Keratinocyte (primary cell): ENCODE measurements at regions not wholly inside any gene's neighbourhood (a gene's known extent, or its start where the extent isn't known, plus 50 kb on each side); places are given as distances from the start of the nearest gene placed in this dataset.

ENCODE experiments used
- DNase-seq: peaks from one replicate; pipeline ENCODE4 v3.0.0-alpha.2; 2011; ENCODE audit warnings: low read depth, missing footprints, low spot score
- FAIRE-seq: peaks from 2 replicates; lab custom pipeline; 2011; peaks lifted over from hg19 to GRCh38; lab: Jason Lieb, UNC
- H2AFZ ChIP-seq: 2 replicates; pipeline ENCODE4 v1.6.0; 2012; ENCODE audit warnings: low read length, control low read depth, inconsistent platforms; ENCODE audit not compliant: control insufficient read depth
- H3K27ac ChIP-seq: 2 replicates; pipeline ENCODE4 v1.5.1; 2011; ENCODE audit warnings: low read length; ENCODE audit not compliant: control insufficient read depth, insufficient read depth
- H3K27me3 ChIP-seq: 3 replicates; pipeline ENCODE4 v1.6.0; 2011; ENCODE audit warnings: low read length; ENCODE audit not compliant: control insufficient read depth, insufficient read depth; ENCODE audit errors: extremely low read depth
- H3K36me3 ChIP-seq, 2 experiments: 2 replicates in 1 of 2; 3 replicates in 1 of 2; pipeline ENCODE4 v1.5.1; 2011; ENCODE audit warnings: low read length in 2 of 2, mild to moderate bottlenecking in 1 of 2; ENCODE audit not compliant: control insufficient read depth in 2 of 2, insufficient read depth in 2 of 2; ENCODE audit errors: extremely low read depth in 1 of 2
- H3K4me1 ChIP-seq: 3 replicates; pipeline ENCODE4 v1.5.1; 2011; ENCODE audit warnings: low read length; ENCODE audit not compliant: control insufficient read depth, insufficient read depth; ENCODE audit errors: extremely low read depth
- H3K4me2 ChIP-seq: 3 replicates; pipeline ENCODE4 v1.6.0; 2011; ENCODE audit warnings: low read depth, low read length; ENCODE audit not compliant: control insufficient read depth, insufficient read depth; ENCODE audit errors: extremely low read depth
- H3K4me3 ChIP-seq, 3 experiments: fragments of 200-600 bp in 1 of 3; sonication (generic) in 1 of 3; 2 replicates in 2 of 3; 3 replicates in 1 of 3; pipeline ENCODE4 v1.5.1; 2011 to 2016; ENCODE audit warnings: low read length in 3 of 3, mild to moderate bottlenecking in 3 of 3, control low read depth in 2 of 3, inconsistent platforms in 1 of 3, low read depth in 1 of 3, mixed read lengths in 1 of 3, mixed run types in 1 of 3, moderate library complexity in 1 of 3; ENCODE audit not compliant: control insufficient read depth in 2 of 3, insufficient read depth in 2 of 3; ENCODE audit errors: extremely low read depth in 1 of 3
- H3K79me2 ChIP-seq: 2 replicates; pipeline ENCODE4 v1.6.0; 2012; ENCODE audit warnings: low read length; ENCODE audit not compliant: control insufficient read depth, insufficient read depth
- H3K9ac ChIP-seq: 3 replicates; pipeline ENCODE4 v1.6.0; 2011; ENCODE audit warnings: low read length; ENCODE audit not compliant: control insufficient read depth, insufficient read depth; ENCODE audit errors: extremely low read depth
- H3K9me1 ChIP-seq: 3 replicates; pipeline ENCODE4 v1.6.0; 2011; ENCODE audit warnings: low read length; ENCODE audit not compliant: control insufficient read depth, insufficient read depth; ENCODE audit errors: extremely low read depth
- H3K9me3 ChIP-seq: 2 replicates; pipeline ENCODE4 v1.5.1; 2012; ENCODE audit warnings: low read depth, low read length; ENCODE audit not compliant: control insufficient read depth
- H4K20me1 ChIP-seq: 3 replicates; pipeline ENCODE4 v1.6.0; 2011; ENCODE audit warnings: low read length; ENCODE audit not compliant: control insufficient read depth, insufficient read depth; ENCODE audit errors: extremely low read depth
- EZH2 ChIP-seq: IDR thresholded peaks from one replicate; pipeline ENCODE4 v1.6.1; 2012; ENCODE audit warnings: inconsistent platforms, mild to moderate bottlenecking, low read length, moderate library complexity
- dilution Hi-C: fragments of 300-500 bp; cut with MboI; formaldehyde crosslinking; loops from one replicate; pipeline ENCODE4 v1.7.0; 2020; ENCODE audit warnings: low sequenced_read_pairs; ENCODE audit not compliant: extremely low pct_ligation_motif_present
- TF ChIP-seq, protein P1 (sequence below), 3 experiments: IDR thresholded peaks in 1 of 3; conservative IDR thresholded peaks in 1 of 3; optimal IDR thresholded peaks in 1 of 3; 2 replicates in 2 of 3; 3 replicates in 1 of 3; pipeline versions ENCODE3 to v1.5.1; 2011; ENCODE audit warnings: low read length in 3 of 3, mild to moderate bottlenecking in 3 of 3, moderate library complexity in 2 of 3, control low read depth in 1 of 3, inconsistent platforms in 1 of 3; ENCODE audit not compliant: insufficient read depth in 2 of 3; ENCODE audit errors: extremely low read depth in 1 of 3

DNA sequence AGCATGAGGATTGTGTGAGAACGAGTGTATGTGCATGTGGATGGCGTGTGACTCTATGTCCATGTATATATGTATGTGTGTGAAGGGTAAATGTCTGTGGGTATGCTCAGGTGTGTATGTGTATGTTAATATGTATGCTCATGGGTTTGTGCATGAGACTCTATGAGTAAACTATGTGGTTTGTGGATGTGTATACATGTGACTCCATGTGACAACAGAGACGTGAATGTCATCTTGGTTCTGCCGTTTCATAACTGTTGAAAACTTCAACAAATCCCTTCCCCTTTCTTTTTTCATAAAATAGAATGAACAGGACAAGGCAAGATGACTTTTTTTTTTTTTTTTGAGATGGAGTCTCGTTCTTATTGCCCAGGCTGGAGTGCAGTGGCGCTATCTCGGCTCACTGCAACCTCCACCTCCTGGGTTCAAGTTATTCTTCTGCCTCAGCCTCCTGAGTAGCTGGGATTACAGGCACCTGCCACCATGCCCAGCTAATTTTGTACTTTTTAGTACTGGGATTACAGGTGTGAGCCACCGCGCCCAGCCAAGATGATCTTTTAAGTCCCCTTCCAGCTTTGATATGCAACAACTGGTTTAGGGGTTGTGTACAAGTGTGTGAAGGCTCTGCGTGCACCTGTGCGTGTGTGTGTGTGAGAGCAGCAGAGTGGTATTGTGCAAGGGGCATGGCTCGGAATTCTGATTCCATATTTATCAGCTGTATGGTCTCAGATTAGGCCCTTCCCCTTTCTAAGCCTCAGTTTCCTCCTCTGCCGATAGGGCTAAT lies 106.3 kb downstream of the EBNA1BP2 start:
- H3K27ac ChIP-seq = no peak overlapping the region
- DNase-seq = no peak
- no peaks in the 10 kb centered on the region for H3K9me1 ChIP-seq
- H2AFZ ChIP-seq = no peak overlapping the region
- no peak overlapping the region for H3K4me3 ChIP-seq
- peak; percentile 59 for FAIRE-seq
- no peaks in the 10 kb centered on the region for H3K27me3 ChIP-seq
- peaks cover 18% of the 10 kb centered on the region for H3K4me1 ChIP-seq
- no peak for TF ChIP-seq EZH2
- TF ChIP-seq, protein P1, sequence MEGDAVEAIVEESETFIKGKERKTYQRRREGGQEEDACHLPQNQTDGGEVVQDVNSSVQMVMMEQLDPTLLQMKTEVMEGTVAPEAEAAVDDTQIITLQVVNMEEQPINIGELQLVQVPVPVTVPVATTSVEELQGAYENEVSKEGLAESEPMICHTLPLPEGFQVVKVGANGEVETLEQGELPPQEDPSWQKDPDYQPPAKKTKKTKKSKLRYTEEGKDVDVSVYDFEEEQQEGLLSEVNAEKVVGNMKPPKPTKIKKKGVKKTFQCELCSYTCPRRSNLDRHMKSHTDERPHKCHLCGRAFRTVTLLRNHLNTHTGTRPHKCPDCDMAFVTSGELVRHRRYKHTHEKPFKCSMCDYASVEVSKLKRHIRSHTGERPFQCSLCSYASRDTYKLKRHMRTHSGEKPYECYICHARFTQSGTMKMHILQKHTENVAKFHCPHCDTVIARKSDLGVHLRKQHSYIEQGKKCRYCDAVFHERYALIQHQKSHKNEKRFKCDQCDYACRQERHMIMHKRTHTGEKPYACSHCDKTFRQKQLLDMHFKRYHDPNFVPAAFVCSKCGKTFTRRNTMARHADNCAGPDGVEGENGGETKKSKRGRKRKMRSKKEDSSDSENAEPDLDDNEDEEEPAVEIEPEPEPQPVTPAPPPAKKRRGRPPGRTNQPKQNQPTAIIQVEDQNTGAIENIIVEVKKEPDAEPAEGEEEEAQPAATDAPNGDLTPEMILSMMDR (optimal IDR thresholded peaks at IDR 0.05 in 1 of 3, IDR thresholded peaks at IDR 0.05 in 1 of 3, conservative IDR thresholded peaks at IDR 0.05 in 1 of 3; ENCODE audit: extremely low read depth in 1 of 3, insufficient read depth in 2 of 3, low read length in 3 of 3) = no peak
- H3K4me2 ChIP-seq = peak overlapping the region; percentile 13
- no peaks in the 10 kb centered on the region for H3K79me2 ChIP-seq
- no peaks in the 10 kb centered on the region for H3K9me3 ChIP-seq
- dilution Hi-C loops = no loop called here
- no peak overlapping the region for H3K9ac ChIP-seq
- H4K20me1 ChIP-seq = no peaks in the 10 kb centered on the region
- no peaks in the 10 kb centered on the region for H3K36me3 ChIP-seq

DNA sequence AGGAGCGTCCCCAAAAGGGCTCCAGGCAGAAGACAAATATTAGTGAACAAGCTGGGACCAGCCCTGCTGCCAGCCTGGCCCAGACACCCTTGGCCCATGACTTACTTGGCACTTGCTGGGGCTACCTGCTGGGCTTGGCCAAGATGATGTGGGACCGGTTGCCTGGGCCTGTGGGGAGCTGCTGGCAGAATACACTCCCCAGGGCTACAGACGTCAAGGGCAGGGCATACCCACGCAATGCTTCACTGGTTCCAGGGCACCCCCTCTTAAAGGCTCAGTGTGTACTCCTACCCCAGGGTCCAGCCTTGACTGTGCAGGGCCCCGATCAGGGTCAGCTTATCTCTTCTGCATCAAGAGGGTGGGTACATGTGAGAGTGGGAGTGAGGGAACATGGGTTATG lies 106.5 kb upstream of the SLC2A1 start:
- TF ChIP-seq EZH2 = no peak
- TF ChIP-seq, protein P1 (optimal IDR thresholded peaks at IDR 0.05 in 1 of 3, IDR thresholded peaks at IDR 0.05 in 1 of 3, conservative IDR thresholded peaks at IDR 0.05 in 1 of 3; ENCODE audit: extremely low read depth in 1 of 3, insufficient read depth in 2 of 3, low read length in 3 of 3) = no peak
- dilution Hi-C loops = no loop called here
- H3K4me1 ChIP-seq = peaks cover 18% of the 10 kb centered on the region

More for the DNA sequence above, 106.5 kb upstream of the SLC2A1 start:
- DNase-seq = peak; percentile 54
- Histone ChIP-seq H3K9me3 (no peaks in the 10 kb centered on the region), H3K4me2 (peak overlapping the region; percentile 13), H3K27ac (no peak overlapping the region), H2AFZ (no peak overlapping the region), H3K9me1 (no peaks in the 10 kb centered on the region), H3K4me3 (no peak overlapping the region), H4K20me1 (no peaks in the 10 kb centered on the region), H3K36me3 (no peaks in the 10 kb centered on the region), H3K9ac (no peak overlapping the region), H3K27me3 (no peaks in the 10 kb centered on the region), H3K79me2 (no peaks in the 10 kb centered on the region)
- peak; percentile 78 for FAIRE-seq
